GM19397 (cell line): ENCODE measurements at regions not wholly inside any gene's neighbourhood (a gene's known extent, or its start where the extent isn't known, plus 50 kb on each side); places are given as distances from the start of the nearest gene placed in this dataset.
A peak's percentile ranks its signal among the peaks of the same experiment; 100 is the strongest.
"Not testable (repeated sequence)": the region's sequence is repeated elsewhere in the genome, so short reads cannot be mapped to it uniquely, and the experiment has no call there.

Experiments
- ATAC-seq: cut with Tn5 transposase; IDR thresholded peaks from one replicate; pipeline ENCODE4 v1.9.1; 2021; ENCODE audit warnings: mild to moderate bottlenecking, moderate library complexity; ENCODE audit not compliant: unreplicated experiment

DNA sequence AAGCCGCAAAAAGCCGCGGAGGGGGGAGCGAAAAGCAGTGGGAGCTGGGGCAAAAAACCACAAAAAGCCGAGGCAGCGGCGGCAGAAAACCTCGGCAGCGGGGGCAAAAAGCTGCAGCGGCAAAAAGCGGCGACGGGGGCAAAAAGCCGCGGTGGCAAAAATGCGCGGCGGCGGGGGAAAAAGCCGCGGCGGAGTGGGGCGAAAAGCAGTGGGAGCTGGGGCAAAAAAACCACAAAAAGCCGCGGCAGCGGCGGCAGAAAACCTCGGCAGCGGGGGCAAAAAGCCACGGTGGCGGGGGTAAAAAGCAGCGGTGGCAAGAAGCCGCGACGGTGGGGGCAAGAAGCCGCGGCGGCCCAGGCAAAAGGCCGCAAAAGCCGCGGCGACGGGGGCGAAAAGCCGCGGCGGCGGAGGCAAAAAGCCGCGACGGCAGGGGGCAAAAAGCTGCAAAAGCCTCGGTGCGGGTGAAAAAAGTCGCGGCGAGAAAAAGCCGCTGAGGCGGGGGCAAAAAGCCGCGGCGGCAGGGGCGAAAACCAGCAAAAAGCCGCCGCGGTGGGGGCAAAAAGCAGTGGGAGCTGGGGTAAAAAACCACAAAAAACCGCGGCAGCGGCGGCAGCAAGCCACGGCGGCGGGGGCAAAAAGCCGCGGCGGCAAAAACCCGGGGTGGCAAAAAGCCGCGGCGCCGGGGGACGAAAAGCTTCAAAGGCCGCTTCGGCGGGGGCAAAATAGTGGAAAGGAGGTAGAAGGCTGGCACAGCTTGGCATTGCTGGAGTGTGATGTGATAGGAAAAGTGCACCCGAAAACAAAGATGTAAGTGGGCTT lies 135.9 kb downstream of the ZNF92 start:
- ATAC-seq: no peak

DNA sequence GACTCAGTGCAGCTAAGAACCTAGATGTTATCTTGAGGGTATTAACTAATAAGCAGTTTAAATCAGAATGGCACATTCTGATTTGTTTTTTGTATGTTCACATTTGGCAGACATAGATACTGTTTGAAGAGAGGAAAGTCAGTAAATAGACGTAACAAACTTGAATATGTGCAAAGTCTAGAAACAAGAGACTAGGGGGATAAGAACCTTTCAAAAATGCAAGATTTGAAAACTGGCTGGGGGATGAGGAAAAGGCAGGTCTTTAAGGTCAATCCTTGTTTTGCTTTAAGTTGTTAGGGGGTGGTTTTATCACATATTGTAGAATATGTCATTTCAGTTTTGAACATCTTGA lies 136.5 kb downstream of the ZNF92 start:
- ATAC-seq: not testable (repeated sequence)

DNA sequence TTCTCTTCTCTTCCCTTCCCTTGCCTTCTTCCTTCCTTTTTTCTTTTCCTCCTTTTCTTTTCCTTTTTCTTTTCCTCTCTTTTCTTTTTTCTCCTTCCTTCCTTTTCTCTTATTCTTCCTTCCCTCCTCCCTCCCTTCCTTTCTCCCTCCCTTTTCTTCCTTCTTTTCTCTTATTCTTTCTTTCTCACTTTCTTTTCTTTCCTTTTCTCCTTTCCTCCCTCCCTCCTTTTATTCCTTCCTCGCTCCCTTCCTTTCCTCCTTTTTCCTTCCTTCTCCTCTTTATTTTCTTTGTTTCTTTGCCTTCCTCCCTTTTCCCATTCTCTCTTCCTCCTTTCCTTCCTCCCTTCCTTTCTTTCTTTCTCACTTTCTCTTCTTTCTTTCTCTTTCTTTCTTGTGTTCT lies 146.1 kb downstream of the ZNF92 start:
- not testable (repeated sequence) for ATAC-seq

- not testable (repeated sequence) for ATAC-seq
Measured at GRCh38 chr7:65545465-65546161, 172.0 kb downstream of the ZNF92 start.

GRCh38 chr7:65549589-65550443 lies 176.2 kb downstream of the ZNF92 start:
- not testable (repeated sequence) for ATAC-seq

DNA sequence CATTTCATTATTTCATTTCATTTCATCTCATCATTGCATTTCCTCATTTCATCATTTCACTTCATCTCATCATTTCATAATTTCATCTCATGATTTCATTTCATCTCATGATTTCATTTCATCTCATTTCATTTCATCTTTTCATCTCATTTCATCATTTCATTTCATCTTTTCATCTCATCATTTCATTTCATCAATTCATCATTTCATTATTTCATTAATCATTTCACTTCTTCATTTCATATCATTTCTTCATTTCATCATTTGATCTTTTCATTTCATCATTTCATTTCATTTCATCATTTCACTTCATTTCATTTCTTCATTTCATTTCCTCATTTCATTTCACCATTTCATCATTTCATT lies 176.8 kb downstream of the ZNF92 start:
- ATAC-seq: not testable (repeated sequence)

DNA sequence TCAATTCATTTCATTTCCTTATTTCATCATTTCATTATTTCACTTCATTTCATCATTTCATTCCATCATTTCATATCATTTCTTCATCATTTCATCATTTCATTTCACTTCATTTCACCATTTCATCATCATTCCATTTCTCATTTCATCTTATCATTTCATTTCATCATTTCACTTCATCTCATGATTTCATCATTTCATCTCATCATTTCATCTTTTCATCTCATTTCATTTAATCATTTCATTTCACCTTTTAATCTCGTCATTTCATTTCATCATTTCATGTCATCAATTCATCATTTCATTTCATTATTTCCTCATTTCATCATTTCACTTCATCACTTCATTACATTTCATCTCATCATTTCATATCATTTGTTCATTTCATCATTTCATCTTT lies 177.4 kb downstream of the ZNF92 start:
- ATAC-seq: not testable (repeated sequence)

DNA sequence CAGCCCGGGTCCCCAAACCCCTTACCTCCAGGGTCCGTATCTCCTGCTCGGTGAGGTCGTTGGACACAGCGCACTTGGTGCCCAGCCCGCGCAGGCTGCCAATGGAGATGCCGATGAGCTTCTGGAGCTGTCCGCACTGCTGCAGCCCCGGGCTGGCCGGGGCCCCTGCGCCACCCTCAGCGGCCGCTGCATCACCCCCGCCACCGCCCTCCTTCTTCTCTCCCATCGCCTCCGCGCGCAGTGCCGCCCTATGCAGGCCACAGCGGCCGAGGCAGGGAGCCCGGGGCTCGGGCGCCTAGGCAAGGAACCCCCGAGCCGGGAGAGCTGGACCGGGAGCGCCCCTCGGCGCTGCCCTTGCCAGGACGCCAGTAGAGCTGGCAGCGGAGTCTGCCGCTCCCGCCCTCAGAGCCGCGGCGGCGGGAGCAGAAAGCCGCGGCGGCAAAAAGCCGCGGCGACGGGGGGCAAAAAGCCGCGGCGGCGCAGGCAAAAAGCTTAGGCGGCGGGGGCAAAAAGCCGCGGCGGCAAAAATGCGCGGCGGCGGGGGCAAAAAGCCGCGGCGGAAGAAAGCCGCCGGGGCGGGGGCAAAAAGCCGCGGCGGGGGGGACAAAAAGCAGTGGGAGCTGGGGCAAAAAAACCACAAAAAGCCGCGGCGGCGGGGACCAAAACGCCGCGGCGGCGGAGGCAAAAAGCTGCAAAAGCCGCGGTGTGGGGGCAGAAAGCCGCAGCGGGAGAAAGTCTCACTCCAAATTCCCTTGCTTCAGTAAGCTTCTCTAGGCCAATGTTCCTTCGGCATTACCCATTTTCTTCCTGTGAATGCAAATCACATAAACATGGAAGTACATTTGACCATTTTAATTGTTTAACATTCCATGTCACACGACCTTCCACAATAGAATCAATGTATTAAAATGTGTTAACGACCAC lies 181.2 kb downstream of the ZNF92 start:
- ATAC-seq: not testable (repeated sequence)

- not testable (repeated sequence) for ATAC-seq
Measured at GRCh38 chr7:65558584-65558983, 184.9 kb downstream of the ZNF92 start.

- ATAC-seq: not testable (repeated sequence)
Measured at GRCh38 chr7:65561786-65562372, 188.2 kb downstream of the ZNF92 start.

GRCh38 chr7:65562522-65562921 lies 188.9 kb downstream of the ZNF92 start:
- ATAC-seq: peak; percentile 74

DNA sequence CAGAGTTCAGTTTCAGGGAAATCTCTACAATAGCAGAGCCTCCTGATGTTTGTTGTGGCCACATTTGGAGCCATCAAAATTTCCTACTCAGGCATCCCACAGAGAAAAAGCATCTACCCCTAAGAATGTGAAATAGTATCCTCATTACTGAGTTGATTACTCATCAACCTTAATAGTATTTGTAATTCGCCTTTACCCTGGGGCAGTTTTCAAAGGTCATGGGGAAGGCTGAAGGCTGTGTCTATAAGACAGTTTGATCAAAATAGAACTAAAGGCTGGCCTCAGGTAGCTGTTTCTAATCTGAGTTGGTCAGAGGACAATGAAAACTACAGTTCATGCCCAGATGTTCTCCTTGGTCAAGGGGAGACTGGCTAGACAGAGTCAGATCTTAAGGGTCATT lies 189.7 kb downstream of the ZNF92 start:
- not testable (repeated sequence) for ATAC-seq

DNA sequence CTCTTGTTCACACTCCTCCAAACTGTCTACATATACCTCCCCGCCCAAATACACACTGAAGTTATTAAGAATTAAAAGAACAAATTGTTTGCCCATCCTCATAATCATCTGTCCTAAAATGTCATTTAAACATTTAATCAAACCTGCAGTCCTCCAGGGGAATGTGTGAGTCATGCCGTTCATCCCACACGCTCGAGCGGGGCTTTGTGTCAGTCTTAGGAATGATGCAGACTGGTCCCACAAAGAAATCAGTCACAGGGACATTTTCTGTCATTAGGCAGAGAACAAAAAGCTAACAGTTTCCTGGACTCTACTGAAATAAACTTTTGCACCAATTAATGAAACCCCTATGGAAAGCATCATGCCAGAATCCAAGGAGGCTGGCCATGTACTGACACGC lies 194.6 kb downstream of the ZNF92 start:
- not testable (repeated sequence) for ATAC-seq

GRCh38 chr7:65570990-65571389 lies 197.3 kb downstream of the ZNF92 start:
- not testable (repeated sequence) for ATAC-seq

DNA sequence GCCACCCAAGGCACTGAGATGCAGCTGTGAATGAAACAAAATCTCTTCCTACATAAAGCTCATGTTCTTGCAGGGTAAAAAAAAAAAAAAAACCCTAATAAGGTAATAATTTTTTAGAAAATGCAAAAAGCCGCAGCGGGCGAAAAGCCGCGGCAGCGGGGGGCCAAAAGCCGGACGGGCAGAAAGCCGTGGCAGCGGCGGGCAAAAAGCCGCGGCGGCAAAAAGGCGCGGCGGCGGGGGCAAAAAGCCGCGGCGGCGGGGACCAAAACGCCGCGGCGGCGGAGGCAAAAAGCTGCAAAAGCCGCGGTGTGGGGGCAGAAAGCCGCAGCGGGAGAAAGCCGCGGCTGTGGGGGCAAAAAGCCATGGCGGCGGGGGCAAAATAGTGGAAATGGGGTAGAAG lies 198.9 kb downstream of the ZNF92 start:
- not testable (repeated sequence) for ATAC-seq

GRCh38 chr7:65576370-65576769 lies 202.7 kb downstream of the ZNF92 start:
- ATAC-seq: not testable (repeated sequence)

- not testable (repeated sequence) for ATAC-seq
Measured at GRCh38 chr7:65582518-65583119, 209.0 kb downstream of the ZNF92 start.

DNA sequence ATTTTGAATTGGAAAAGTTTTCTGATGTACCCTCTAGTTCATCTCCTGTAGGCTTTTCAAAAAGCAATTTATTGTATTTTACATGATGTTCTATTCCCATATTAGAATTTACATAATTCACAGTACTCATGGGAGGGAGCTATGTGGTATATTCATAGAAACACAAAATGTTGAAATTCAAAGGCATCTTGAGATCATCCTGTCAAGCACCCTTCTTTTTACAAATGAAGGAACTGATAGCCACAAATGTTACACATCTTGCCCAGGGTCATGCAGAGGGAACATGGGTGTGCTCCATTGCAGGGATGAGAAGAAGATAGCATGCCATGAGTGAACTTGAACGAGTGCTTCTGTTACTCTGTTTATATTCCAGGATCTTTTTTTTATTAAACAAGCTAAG lies 228.8 kb downstream of the ZNF92 start:
- ATAC-seq: not testable (repeated sequence)

- no peak for ATAC-seq
Measured at GRCh38 chr7:65609131-65609530, 235.5 kb downstream of the ZNF92 start.
